Ascending aorta (tissue), 2 donors: ENCODE measurements at regions not wholly inside any gene's neighbourhood (a gene's known extent, or its start where the extent isn't known, plus 50 kb on each side); places are given as distances from the start of the nearest gene placed in this dataset.
"Not testable (repeated sequence)": the region's sequence is repeated elsewhere in the genome, so short reads cannot be mapped to it uniquely, and the experiment has no call there.

ENCODE experiments used
- DNase-seq, 2 donors: peaks; one replicate each; pipeline ENCODE4 v3.0.0-alpha.2; 2019; ENCODE audit warnings: low spot score in 2 of 2
- H3K27ac ChIP-seq, 2 donors: fragments of 200-600 bp; sonication (generic); one replicate each; pipeline ENCODE4 v1.5.1; 2016 to 2017; ENCODE audit warnings: mild to moderate bottlenecking in 1 of 2
- H3K27me3 ChIP-seq: fragments of 200-600 bp; sonication (generic); one replicate; pipeline ENCODE4 v1.5.1; 2017
- H3K36me3 ChIP-seq, 2 donors: fragments of 200-600 bp; sonication (generic); one replicate each; pipeline ENCODE4 v1.5.1; 2016
- H3K4me1 ChIP-seq, 2 donors: fragments of 200-600 bp; sonication (generic); one replicate each; pipeline ENCODE4 v1.5.1; 2016 to 2017; ENCODE audit warnings: mild to moderate bottlenecking in 1 of 2
- H3K4me3 ChIP-seq, 2 donors: fragments of 200-600 bp; sonication (generic); one replicate each; pipeline ENCODE4 v1.5.1; 2016 to 2017; ENCODE audit warnings: mild to moderate bottlenecking in 1 of 2
- H3K9me3 ChIP-seq, 2 donors: fragments of 200-600 bp; sonication (generic); one replicate each; pipeline ENCODE4 v1.5.1; 2016
- CTCF ChIP-seq, 3 experiments: fragments of 200-600 bp in 2 of 3; fragments of 450-650 bp in 1 of 3; sonication (generic) in 2 of 3; IDR thresholded peaks; one replicate each; pipeline ENCODE4 v1.5.1; 2016 to 2019; ENCODE audit warnings: antibody characterized with exemption in 3 of 3, mild to moderate bottlenecking in 1 of 3, moderate library complexity in 1 of 3
- intact Hi-C: fragments of 100-400 bp; cut with DNase I; formaldehyde crosslinking; loops from one replicate; pipeline ENCODE4 v1.15.1; 2023

GRCh38 chr10:25743832-25744231 lies 190.2 kb upstream of the MYO3A start:
- no peaks in the 10 kb centered on the region for H3K9me3 ChIP-seq
- no peak overlapping the region for H3K4me3 ChIP-seq
- no peaks in the 10 kb centered on the region for H3K27me3 ChIP-seq
- no peaks in the 10 kb centered on the region for H3K4me1 ChIP-seq
- H3K27ac ChIP-seq: no peak overlapping the region
- intact Hi-C loops: no loop called here
- no peak for TF ChIP-seq CTCF (IDR thresholded peaks at IDR 0.05)
- H3K36me3 ChIP-seq: no peaks in the 10 kb centered on the region
- no peak for DNase-seq

GRCh38 chr10:25744574-25744973 lies 189.5 kb upstream of the MYO3A start:
- no peak for TF ChIP-seq CTCF (IDR thresholded peaks at IDR 0.05)
- Histone ChIP-seq H3K27me3 (no peaks in the 10 kb centered on the region), H3K36me3 (no peaks in the 10 kb centered on the region), H3K9me3 (no peaks in the 10 kb centered on the region), H3K27ac (no peak overlapping the region), H3K4me3 (no peak overlapping the region), H3K4me1 (no peaks in the 10 kb centered on the region)
- intact Hi-C loops: no loop called here
- DNase-seq: no peak

GRCh38 chr10:25745976-25746375 lies 188.1 kb upstream of the MYO3A start:
- Histone ChIP-seq H3K4me3 (no peak overlapping the region), H3K27me3 (no peaks in the 10 kb centered on the region), H3K9me3 (no peaks in the 10 kb centered on the region), H3K27ac (no peak overlapping the region), H3K36me3 (no peaks in the 10 kb centered on the region), H3K4me1 (no peaks in the 10 kb centered on the region)
- intact Hi-C loops: no loop called here
- no peak for DNase-seq
- no peak for TF ChIP-seq CTCF (IDR thresholded peaks at IDR 0.05)

GRCh38 chr10:25747084-25747483 lies 186.9 kb upstream of the MYO3A start:
- no peaks in the 10 kb centered on the region for H3K36me3 ChIP-seq
- H3K4me3 ChIP-seq: no peak overlapping the region
- intact Hi-C loops: no loop called here
- no peak for DNase-seq
- no peak overlapping the region for H3K27ac ChIP-seq
- no peaks in the 10 kb centered on the region for H3K27me3 ChIP-seq
- no peaks in the 10 kb centered on the region for H3K4me1 ChIP-seq
- H3K9me3 ChIP-seq: no peaks in the 10 kb centered on the region
- no peak for TF ChIP-seq CTCF (IDR thresholded peaks at IDR 0.05)

GRCh38 chr10:25748509-25748908 lies 185.5 kb upstream of the MYO3A start:
- no peak for DNase-seq
- Histone ChIP-seq H3K4me3 (no peak overlapping the region), H3K9me3 (no peaks in the 10 kb centered on the region), H3K27me3 (no peaks in the 10 kb centered on the region), H3K36me3 (no peaks in the 10 kb centered on the region), H3K27ac (no peak overlapping the region), H3K4me1 (no peaks in the 10 kb centered on the region)
- TF ChIP-seq CTCF (IDR thresholded peaks at IDR 0.05): no peak
- intact Hi-C loops: no loop called here

GRCh38 chr10:25753776-25754175 lies 180.3 kb upstream of the MYO3A start:
- DNase-seq: no peak
- intact Hi-C loops: no loop called here
- no peak overlapping the region for H3K27ac ChIP-seq

GRCh38 chr10:25755874-25756273 lies 178.2 kb upstream of the MYO3A start:
- H3K27me3 ChIP-seq, H3K4me1 ChIP-seq, DNase-seq, H3K4me3 ChIP-seq, H3K36me3 ChIP-seq, H3K9me3 ChIP-seq, intact Hi-C loops, H3K27ac ChIP-seq: not testable (repeated sequence)

More at GRCh38 chr10:25753776-25754175, 180.3 kb upstream of the MYO3A start:
- Histone ChIP-seq H3K27me3 (no peaks in the 10 kb centered on the region), H3K4me1 (no peaks in the 10 kb centered on the region), H3K4me3 (no peak overlapping the region), H3K36me3 (no peaks in the 10 kb centered on the region), H3K9me3 (no peaks in the 10 kb centered on the region)
- no peak for TF ChIP-seq CTCF (IDR thresholded peaks at IDR 0.05)
